HL-60 (cell line): ENCODE measurements at regions not wholly inside any gene's neighbourhood (a gene's known extent, or its start where the extent isn't known, plus 50 kb on each side); places are given as distances from the start of the nearest gene placed in this dataset.

Source experiments
- DNase-seq, 2 experiments: peaks; one replicate each; pipeline ENCODE4 v3.0.0-alpha.2; 2010 to 2020; ENCODE audit warnings: low read depth in 1 of 2, low spot score in 1 of 2
- H3K27ac ChIP-seq: fragments of 250-450 bp; sonication (Bioruptor Pico); replicated peaks from 2 replicates; pipeline ENCODE4 v1.5.1; 2020; ENCODE audit warnings: mild to moderate bottlenecking, moderate library complexity
- H3K27me3 ChIP-seq: fragments of 250-450 bp; sonication (Bioruptor Pico); 2 replicates; pipeline ENCODE4 v1.5.1; 2021; ENCODE audit warnings: mild to moderate bottlenecking, moderate library complexity; ENCODE audit not compliant: insufficient read depth, poor library complexity, severe bottlenecking
- H3K4me3 ChIP-seq: replicated peaks from 2 replicates; pipeline ENCODE4 v1.5.1; 2011; ENCODE audit warnings: mild to moderate bottlenecking, control low read depth, low read length; ENCODE audit not compliant: insufficient read depth
- CTCF ChIP-seq: IDR thresholded peaks from one replicate; pipeline ENCODE4 v1.5.1; 2011; ENCODE audit warnings: low read length, control low read depth, inconsistent platforms; ENCODE audit not compliant: insufficient read depth
- GABPA ChIP-seq: IDR thresholded peaks from 2 replicates; pipeline ENCODE4 v1.6.1; 2012; ENCODE audit warnings: low read depth
- POLR2AphosphoS5 ChIP-seq: IDR thresholded peaks from 2 replicates; pipeline ENCODE4 v1.6.1; 2012; ENCODE audit warnings: low read depth
- REST ChIP-seq: IDR thresholded peaks from 2 replicates; pipeline ENCODE4 v1.6.1; 2012; ENCODE audit warnings: low read depth; ENCODE audit not compliant: insufficient replicate concordance
- SPI1 ChIP-seq: IDR thresholded peaks from 2 replicates; pipeline ENCODE4 v1.6.1; 2012; ENCODE audit warnings: low read depth, mild to moderate bottlenecking, borderline replicate concordance

GRCh38 chr2:53227535-53227934 lies 540.1 kb upstream of the CHAC2 start:
- Histone ChIP-seq H3K4me3 (no peak overlapping the region), H3K27ac (no peak overlapping the region), H3K27me3 (no peaks in the 10 kb centered on the region)
- TF ChIP-seq GABPA (no peak), CTCF (no peak), REST (no peak), POLR2AphosphoS5 (no peak), SPI1 (no peak)
- no peak for DNase-seq

- TF ChIP-seq SPI1 (peak; percentile 70; the same call in 1 of the 2 replicates), GABPA (no peak), REST (no peak), CTCF (no peak), POLR2AphosphoS5 (no peak)
- Histone ChIP-seq H3K27ac (peak overlapping the region; percentile 27), H3K4me3 (no peak overlapping the region), H3K27me3 (no peaks in the 10 kb centered on the region)
- DNase-seq: peak; percentile 7 to 49
Measured at GRCh38 chr2:53220969-53221368, 546.6 kb upstream of the CHAC2 start.

- DNase-seq: no peak
- Histone ChIP-seq H3K4me3 (no peak overlapping the region), H3K27me3 (no peaks in the 10 kb centered on the region)
Measured at GRCh38 chr2:53217250-53217649, 550.4 kb upstream of the CHAC2 start.

More at GRCh38 chr2:53217250-53217649, 550.4 kb upstream of the CHAC2 start:
- no peak overlapping the region for H3K27ac ChIP-seq
- no peak for TF ChIP-seq POLR2AphosphoS5
- no peak for TF ChIP-seq REST
- no peak for TF ChIP-seq CTCF
- no peak for TF ChIP-seq GABPA
- no peak for TF ChIP-seq SPI1
